HepG2 (cell line): ENCODE measurements at regions not wholly inside any gene's neighbourhood (a gene's known extent, or its start where the extent isn't known, plus 50 kb on each side); places are given as distances from the start of the nearest gene placed in this dataset.

ENCODE experiments used
- CTCF ChIP-seq: sonication (generic); formaldehyde crosslinking; IDR thresholded peaks from 2 replicates; pipeline ENCODE4 v1.5.0; 2020; ENCODE audit warnings: mild to moderate bottlenecking, missing genetic modification reagents, moderate library complexity
- FOXJ3 ChIP-seq: sonication (generic); formaldehyde crosslinking; IDR thresholded peaks from 2 replicates; pipeline ENCODE4 v1.4.0; 2020; ENCODE audit warnings: missing genetic modification reagents, mild to moderate bottlenecking, borderline replicate concordance
- HIC2 ChIP-seq: sonication (generic); formaldehyde crosslinking; IDR thresholded peaks from 2 replicates; pipeline ENCODE4 v1.9.0; 2022; ENCODE audit warnings: low read depth, missing genetic modification reagents
- POLR2AphosphoS5 ChIP-seq: IDR thresholded peaks from 2 replicates; pipeline ENCODE4 v1.6.1; 2012; ENCODE audit warnings: low read depth, low read length
- SUZ12 ChIP-seq: fragments of 150-350 bp; IDR thresholded peaks from 2 replicates; pipeline ENCODE4 v1.6.1; 2014; ENCODE audit warnings: low read depth, low read length
- TCF7 ChIP-seq: sonication (generic); IDR thresholded peaks from 2 replicates; pipeline ENCODE4 v1.6.1; 2016; ENCODE audit warnings: antibody characterized with exemption, low read depth
- ZBTB44 ChIP-seq: sonication (generic); formaldehyde crosslinking; IDR thresholded peaks from 2 replicates; pipeline ENCODE4 v1.4.0; 2020; ENCODE audit warnings: missing genetic modification reagents
- ZBTB7A ChIP-seq: sonication (generic); formaldehyde crosslinking; IDR thresholded peaks from 2 replicates; pipeline ENCODE4 v1.8.0; 2022; ENCODE audit warnings: mild to moderate bottlenecking, missing genetic modification reagents
- ZNF260 ChIP-seq: sonication (generic); formaldehyde crosslinking; IDR thresholded peaks from 2 replicates; pipeline ENCODE4 v1.4.0; 2020; ENCODE audit warnings: missing genetic modification reagents, low read depth, mild to moderate bottlenecking, borderline replicate concordance
- ZNF407 ChIP-seq: sonication (generic); formaldehyde crosslinking; IDR thresholded peaks from one replicate; pipeline ENCODE4 v1.5.1; 2020; ENCODE audit warnings: mild to moderate bottlenecking, missing genetic modification reagents; ENCODE audit errors: not compliant biosample characterization
- ZNF782 ChIP-seq: sonication (generic); formaldehyde crosslinking; IDR thresholded peaks from 2 replicates; pipeline ENCODE4 v1.4.0; 2020; ENCODE audit warnings: missing genetic modification reagents, mild to moderate bottlenecking, borderline replicate concordance

- TF ChIP-seq ZBTB44 (no peak), ZNF407 (no peak), CTCF (CRISPR knock-in tag) (no peak), TCF7 (no peak), HIC2 (CRISPR knock-in tag) (no peak), SUZ12 (no peak), ZBTB7A (CRISPR knock-in tag) (no peak), POLR2AphosphoS5 (no peak), ZNF782 (no peak), FOXJ3 (CRISPR knock-in tag) (no peak), ZNF260 (CRISPR knock-in tag) (no peak)
These were observed 66.8 kb upstream of the NRP1 start for GRCh38 chr10:33401300-33401699.
